HepG2 (cell line): ENCODE measurements at regions not wholly inside any gene's neighbourhood (a gene's known extent, or its start where the extent isn't known, plus 50 kb on each side); places are given as distances from the start of the nearest gene placed in this dataset.

Source experiments
- ATAC-seq: fragments of 200-7000 bp; cut with Tn5 transposase; 3 replicates; pipeline ENCODE4 v1.9.1; 2020; ENCODE audit warnings: mild to moderate bottlenecking, moderate library complexity
- BruUV-seq: library from RNA; stranded (reverse); fragments of 400-500 nt; replicated peaks from 2 replicates; lab custom pipeline; 2021; lab: Mats Ljungman, UMichigan
- CTCF ChIA-PET: fragments of 300-600 bp; formaldehyde crosslinking; extraction: SDS; loops from one replicate; lab custom pipeline; 2021; ENCODE audit warnings: low total read pairs, inconsistent platforms, low intra/inter-chr PET ratio; lab: Yijun Ruan, JAX
- POLR2A ChIA-PET: fragments of 350-600 bp; sonication (Branson Sonifier 250); formaldehyde crosslinking; loops from one replicate; lab custom pipeline; 2020; ENCODE audit warnings: antibody characterized with exemption, inconsistent platforms; lab: Yijun Ruan, JAX
- DNase-seq: peaks from one replicate; pipeline ENCODE4 v3.0.0-alpha.2; 2015; ENCODE audit warnings: low spot score
- FAIRE-seq: peaks from 3 replicates; lab custom pipeline; 2011; peaks lifted over from hg19 to GRCh38; lab: Jason Lieb, UNC
- H2AFZ ChIP-seq: one replicate; pipeline ENCODE4 v1.6.1; 2011; ENCODE audit warnings: low read length, inconsistent platforms
- H3K27ac ChIP-seq: fragments of 300-600 bp; 3 replicates; pipeline ENCODE4 v1.8.0; 2011; ENCODE audit warnings: mixed run types, mild to moderate bottlenecking, mixed read lengths, low read length, inconsistent platforms; ENCODE audit not compliant: insufficient read depth; ENCODE audit errors: extremely low read length
- H3K27me3 ChIP-seq, 2 experiments: fragments of 200-600 bp in 1 of 2; 2 replicates in 1 of 2; 3 replicates in 1 of 2; pipeline versions ENCODE4 v1.6.0 to v1.8.0; 2011; ENCODE audit warnings: low read length in 2 of 2, mild to moderate bottlenecking in 2 of 2, moderate library complexity in 2 of 2, inconsistent platforms in 1 of 2; ENCODE audit not compliant: insufficient read depth in 2 of 2, control insufficient read depth in 1 of 2
- H3K36me3 ChIP-seq, 2 experiments: fragments of 200-600 bp in 1 of 2; replicated peaks in 1 of 2; 2 replicates in 1 of 2; 3 replicates in 1 of 2; pipeline versions ENCODE4 v1.5.1 to v1.8.0; 2011; ENCODE audit warnings: low read length in 2 of 2, inconsistent platforms in 1 of 2; ENCODE audit not compliant: insufficient read depth in 2 of 2, control insufficient read depth in 1 of 2
- H3K4me1 ChIP-seq: 2 replicates; pipeline ENCODE4 v1.5.1; 2012; ENCODE audit warnings: low read length, inconsistent platforms; ENCODE audit not compliant: insufficient read depth
- H3K4me2 ChIP-seq: 2 replicates; pipeline ENCODE4 v1.6.0; 2011; ENCODE audit warnings: low read depth, low read length, inconsistent platforms
- H3K4me3 ChIP-seq, 3 experiments: fragments of 200-600 bp in 1 of 3; sonication (generic), shearing (Covaris generic) in 1 of 3; replicated peaks in 1 of 3; 2 replicates each; pipeline ENCODE4 v1.5.1; 2011 to 2016; ENCODE audit warnings: low read length in 3 of 3, inconsistent platforms in 2 of 3, low read depth in 2 of 3, mild to moderate bottlenecking in 2 of 3, control low read depth in 1 of 3, mixed read lengths in 1 of 3; ENCODE audit not compliant: insufficient read depth in 1 of 3
- H3K79me2 ChIP-seq: one replicate; pipeline ENCODE4 v1.6.1; 2011; ENCODE audit warnings: low read length, inconsistent platforms; ENCODE audit not compliant: insufficient read depth
- H3K9ac ChIP-seq: 2 replicates; pipeline ENCODE4 v1.6.0; 2011; ENCODE audit warnings: mild to moderate bottlenecking, low read depth, low read length, inconsistent platforms; ENCODE audit not compliant: insufficient read depth
- H3K9me3 ChIP-seq: 2 replicates; pipeline ENCODE4 v1.5.1; 2012; ENCODE audit warnings: mild to moderate bottlenecking, low read length
- H4K20me1 ChIP-seq: 2 replicates; pipeline ENCODE4 v1.6.0; 2011; ENCODE audit warnings: inconsistent platforms, mild to moderate bottlenecking, low read length, moderate library complexity; ENCODE audit not compliant: insufficient read depth
- ERF ChIP-seq: IDR thresholded peaks from 2 replicates; pipeline ENCODE4 v1.6.1; 2018; ENCODE audit warnings: missing biosample characterization, missing genetic modification reagents
- HOXA3 ChIP-seq: sonication (generic); formaldehyde crosslinking; IDR thresholded peaks from 2 replicates; pipeline ENCODE4 v1.5.0; 2020; ENCODE audit warnings: missing genetic modification reagents
- SRSF1 ChIP-seq: fragments of 200-400 bp; formaldehyde crosslinking; optimal IDR thresholded peaks from 2 replicates; pipeline ENCODE3; 2017; ENCODE audit warnings: mild to moderate bottlenecking, low read depth, low read length, moderate library complexity
- ZNF124 ChIP-seq: sonication (generic); formaldehyde crosslinking; IDR thresholded peaks from 2 replicates; pipeline ENCODE4 v1.4.0; 2020; ENCODE audit warnings: missing genetic modification reagents
- ZNF33B ChIP-seq: sonication (generic); formaldehyde crosslinking; IDR thresholded peaks from 2 replicates; pipeline ENCODE4 v1.5.1; 2020; ENCODE audit warnings: mild to moderate bottlenecking, missing genetic modification reagents
- ZNF747 ChIP-seq: sonication (generic); formaldehyde crosslinking; IDR thresholded peaks from 2 replicates; pipeline ENCODE4 v1.8.1; 2023; ENCODE audit warnings: missing genetic modification reagents, mild to moderate bottlenecking, borderline replicate concordance
- WGBS: methylation state at CpG from one replicate; pipeline ENCODE4 v1.1.6; 2017; ENCODE audit warnings: low lambda C conversion rate; 5-methylcytosine and 5-hydroxymethylcytosine counted together
- in situ Hi-C: cut with HindIII; loops from 2 replicates; pipeline ENCODE4 v1.10.0; 2017; ENCODE audit warnings: low pct_unique_long_range_greater_than_20kb; ENCODE audit not compliant: extremely low pct_ligation_motif_present
- intact Hi-C: fragments of 100-400 bp; cut with micrococcal nuclease; formaldehyde crosslinking; loops from one replicate; pipeline ENCODE4 v1.10.0; 2022; ENCODE audit not compliant: unreplicated experiment
- TF ChIP-seq, protein P1 (sequence below): fragments of 450-650 bp; IDR thresholded peaks from 2 replicates; pipeline ENCODE4 v1.6.1; 2016

DNA sequence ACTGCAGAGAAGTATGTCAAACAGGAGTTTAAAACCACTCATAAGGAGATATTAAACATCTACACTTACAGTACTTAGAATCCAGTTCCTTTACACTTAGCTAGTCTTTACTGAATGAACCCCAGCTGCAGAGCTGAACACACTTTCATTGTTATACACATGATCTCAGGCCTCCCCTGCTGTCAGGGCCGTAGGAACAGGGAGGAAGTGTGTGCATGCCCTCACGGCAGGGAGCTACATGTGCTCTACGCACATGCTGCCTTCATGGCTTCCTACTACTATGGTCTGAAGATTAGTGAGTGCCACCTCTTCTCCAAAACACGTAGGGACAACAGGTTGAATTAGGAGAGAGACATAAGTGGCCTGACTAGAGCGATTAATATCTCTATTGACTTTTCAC, 191.5 kb downstream of the SIPA1L2 start:
- no TSS peak for BruUV-seq
- Histone ChIP-seq H3K9me3 (no peaks in the 10 kb centered on the region; the same call in 1 of the 2 replicates), H3K4me2 (no peak overlapping the region), H4K20me1 (no peaks in the 10 kb centered on the region), H2AFZ (no peak overlapping the region), H3K9ac (no peak overlapping the region), H3K4me3 (no peak overlapping the region), H3K4me1 (no peaks in the 10 kb centered on the region), H3K79me2 (no peaks in the 10 kb centered on the region), H3K27me3 (peaks cover 0 to 9% of the 10 kb centered on the region in 2 experiments; a peak in 1 of 5 replicates), H3K27ac (no peak overlapping the region), H3K36me3 (no peaks in the 10 kb centered on the region)
- CTCF ChIA-PET = no interaction called here
- intact Hi-C loops (no loop called here), in situ Hi-C loops (no loop called here)
- TF ChIP-seq HOXA3 (CRISPR knock-in tag) = no peak
- no peak for TF ChIP-seq ERF (CRISPR knock-in tag)
- 38% methylated on average over 5 of the region's 5 CpGs for WGBS
- DNase-seq (no peak), FAIRE-seq (no peak), ATAC-seq (no peak)
- POLR2A ChIA-PET = no interaction called here

DNA sequence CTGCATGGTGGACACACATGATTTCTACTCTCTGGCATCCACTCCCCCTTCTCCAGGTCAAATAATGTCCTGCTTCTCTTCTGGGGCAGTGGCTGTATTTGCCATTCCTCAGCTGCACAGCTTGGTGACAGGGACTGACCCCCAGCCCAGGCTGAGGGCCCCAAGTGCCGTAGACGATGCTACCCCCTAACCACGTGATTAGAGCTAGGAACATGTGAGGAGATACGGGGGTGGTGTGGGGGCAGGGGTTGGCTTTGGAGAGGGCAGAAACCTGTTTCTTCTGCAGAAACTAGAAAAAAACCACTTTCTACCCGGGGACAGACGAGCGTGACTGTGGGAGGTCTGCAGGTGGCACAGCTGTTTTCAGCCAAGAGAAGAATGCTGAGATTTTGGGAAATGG, 192.4 kb downstream of the SIPA1L2 start:
- no peak overlapping the region for H3K4me2 ChIP-seq
- no peak overlapping the region for H3K4me3 ChIP-seq
- no peak overlapping the region for H2AFZ ChIP-seq
- BruUV-seq = no TSS peak
- DNase-seq (no peak), ATAC-seq (no peak), FAIRE-seq (no peak)
- intact Hi-C loops = no loop called here
- H3K9ac ChIP-seq = no peak overlapping the region
- no peaks in the 10 kb centered on the region for H3K79me2 ChIP-seq
- WGBS = 15% methylated on average over 7 of the region's 7 CpGs
- peaks cover 0 to 7% of the 10 kb centered on the region in 2 experiments; a peak in 1 of 5 replicates for H3K27me3 ChIP-seq
- H4K20me1 ChIP-seq = no peaks in the 10 kb centered on the region
- TF ChIP-seq ZNF124 (CRISPR knock-in tag) (no peak), ZNF747 (CRISPR knock-in tag) (no peak), SRSF1 (no peak), ZNF33B (CRISPR knock-in tag) (no peak)
- TF ChIP-seq, protein P1, sequence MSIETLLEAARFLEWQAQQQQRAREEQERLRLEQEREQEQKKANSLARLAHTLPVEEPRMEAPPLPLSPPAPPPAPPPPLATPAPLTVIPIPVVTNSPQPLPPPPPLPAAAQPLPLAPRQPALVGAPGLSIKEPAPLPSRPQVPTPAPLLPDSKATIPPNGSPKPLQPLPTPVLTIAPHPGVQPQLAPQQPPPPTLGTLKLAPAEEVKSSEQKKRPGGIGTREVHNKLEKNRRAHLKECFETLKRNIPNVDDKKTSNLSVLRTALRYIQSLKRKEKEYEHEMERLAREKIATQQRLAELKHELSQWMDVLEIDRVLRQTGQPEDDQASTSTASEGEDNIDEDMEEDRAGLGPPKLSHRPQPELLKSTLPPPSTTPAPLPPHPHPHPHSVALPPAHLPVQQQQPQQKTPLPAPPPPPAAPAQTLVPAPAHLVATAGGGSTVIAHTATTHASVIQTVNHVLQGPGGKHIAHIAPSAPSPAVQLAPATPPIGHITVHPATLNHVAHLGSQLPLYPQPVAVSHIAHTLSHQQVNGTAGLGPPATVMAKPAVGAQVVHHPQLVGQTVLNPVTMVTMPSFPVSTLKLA = peak; percentile 73
- TF ChIP-seq, all 625 proteins: peak for 1
- Histone ChIP-seq H3K4me1 (no peaks in the 10 kb centered on the region), H3K9me3 (no peaks in the 10 kb centered on the region; the same call in 1 of the 2 replicates), H3K36me3 (no peaks in the 10 kb centered on the region), H3K27ac (no peak overlapping the region)
- ChIA-PET CTCF (no interaction called here), POLR2A (no interaction called here)
- in situ Hi-C loops = no loop called here
